ENCODE measurements at regions not wholly inside any gene's neighbourhood (a gene's known extent, or its start where the extent isn't known, plus 50 kb on each side); places are given as distances from the start of the nearest gene placed in this dataset.

DNA sequence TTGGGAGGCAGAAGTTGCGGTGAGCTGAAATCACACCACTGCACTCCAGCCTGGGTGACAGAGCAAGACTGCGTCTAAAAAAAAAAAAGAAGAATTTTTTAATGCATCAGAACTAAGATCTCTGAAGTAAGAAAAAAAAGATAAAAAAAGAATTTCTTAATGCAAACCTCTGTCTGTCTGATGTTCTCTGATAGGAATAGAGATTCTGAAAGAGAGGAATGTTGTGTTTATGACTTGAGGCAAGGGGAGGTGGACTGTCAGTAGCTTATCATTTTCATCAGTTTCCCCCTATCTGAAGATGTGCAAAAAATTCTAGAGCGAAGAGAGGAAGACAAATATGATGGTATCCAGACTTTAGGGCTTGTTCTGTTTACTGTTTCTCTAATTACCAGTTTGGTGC lies 121.5 kb downstream of the SEC23IP start:
- 78 to 87% (median 82%) methylated on average over 3 of the region's 3 CpGs for WGBS, 5 donors
- Histone ChIP-seq H3K4me1 (no peaks in the 10 kb centered on the region), H3K27me3 (replicated peaks in 1 of 7) (peaks cover 0 to 61% (median 6%) of the 10 kb centered on the region in 7 donors), H3K36me3 (no peaks in the 10 kb centered on the region), H3K9me3 (no peaks in the 10 kb centered on the region), H3K4me3 (no peak overlapping the region), H3K27ac (no peak overlapping the region)
- TF ChIP-seq POLR2A (IDR thresholded peaks at IDR 0.05): no peak
- TF ChIP-seq, protein P1, sequence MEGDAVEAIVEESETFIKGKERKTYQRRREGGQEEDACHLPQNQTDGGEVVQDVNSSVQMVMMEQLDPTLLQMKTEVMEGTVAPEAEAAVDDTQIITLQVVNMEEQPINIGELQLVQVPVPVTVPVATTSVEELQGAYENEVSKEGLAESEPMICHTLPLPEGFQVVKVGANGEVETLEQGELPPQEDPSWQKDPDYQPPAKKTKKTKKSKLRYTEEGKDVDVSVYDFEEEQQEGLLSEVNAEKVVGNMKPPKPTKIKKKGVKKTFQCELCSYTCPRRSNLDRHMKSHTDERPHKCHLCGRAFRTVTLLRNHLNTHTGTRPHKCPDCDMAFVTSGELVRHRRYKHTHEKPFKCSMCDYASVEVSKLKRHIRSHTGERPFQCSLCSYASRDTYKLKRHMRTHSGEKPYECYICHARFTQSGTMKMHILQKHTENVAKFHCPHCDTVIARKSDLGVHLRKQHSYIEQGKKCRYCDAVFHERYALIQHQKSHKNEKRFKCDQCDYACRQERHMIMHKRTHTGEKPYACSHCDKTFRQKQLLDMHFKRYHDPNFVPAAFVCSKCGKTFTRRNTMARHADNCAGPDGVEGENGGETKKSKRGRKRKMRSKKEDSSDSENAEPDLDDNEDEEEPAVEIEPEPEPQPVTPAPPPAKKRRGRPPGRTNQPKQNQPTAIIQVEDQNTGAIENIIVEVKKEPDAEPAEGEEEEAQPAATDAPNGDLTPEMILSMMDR (IDR thresholded peaks at IDR 0.05 in 8 of 11, conservative IDR thresholded peaks at IDR 0.05 in 3 of 11): no peak
- no peak for TF ChIP-seq POLR2AphosphoS5 (IDR thresholded peaks at IDR 0.05)
- intact Hi-C loops (cut with DNase I; ENCODE audit: low total_unique reads): no loop called here
- DNase-seq: no peak

DNA sequence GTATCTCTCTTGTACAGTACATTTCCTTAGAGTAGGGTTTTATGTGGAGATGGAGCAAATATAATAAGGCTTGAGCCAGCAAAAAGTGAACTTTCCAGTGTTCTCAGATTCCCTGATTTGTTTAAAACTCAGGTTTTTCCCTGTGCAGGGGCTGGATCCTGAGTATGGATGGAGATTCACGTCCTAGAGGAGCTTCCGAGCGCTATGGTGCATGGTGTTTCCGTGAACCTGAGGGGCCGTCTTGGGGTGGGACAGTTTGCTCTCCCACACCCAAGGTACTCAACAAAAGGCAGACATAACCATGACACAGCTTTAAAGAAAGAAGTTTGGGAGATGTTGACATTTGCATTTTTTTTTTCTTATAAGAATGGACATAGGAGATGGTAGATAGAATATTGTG lies 122.5 kb downstream of the SEC23IP start:
- Histone ChIP-seq H3K4me1 (no peaks in the 10 kb centered on the region), H3K27me3 (replicated peaks in 1 of 7) (peaks cover 0 to 62% (median 6%) of the 10 kb centered on the region in 7 donors), H3K36me3 (no peaks in the 10 kb centered on the region), H3K9me3 (no peaks in the 10 kb centered on the region), H3K4me3 (no peak overlapping the region), H3K27ac (no peak overlapping the region)
- WGBS, 5 donors: 84 to 95% (median 86%) methylated on average over 5 of the region's 5 CpGs
- intact Hi-C loops (cut with DNase I; ENCODE audit: low total_unique reads): no loop called here
- TF ChIP-seq POLR2AphosphoS5 (IDR thresholded peaks at IDR 0.05) (no peak), POLR2A (IDR thresholded peaks at IDR 0.05) (no peak)
- TF ChIP-seq, protein P1 (IDR thresholded peaks at IDR 0.05 in 8 of 11, conservative IDR thresholded peaks at IDR 0.05 in 3 of 11): no peak
- no peak for DNase-seq

DNA sequence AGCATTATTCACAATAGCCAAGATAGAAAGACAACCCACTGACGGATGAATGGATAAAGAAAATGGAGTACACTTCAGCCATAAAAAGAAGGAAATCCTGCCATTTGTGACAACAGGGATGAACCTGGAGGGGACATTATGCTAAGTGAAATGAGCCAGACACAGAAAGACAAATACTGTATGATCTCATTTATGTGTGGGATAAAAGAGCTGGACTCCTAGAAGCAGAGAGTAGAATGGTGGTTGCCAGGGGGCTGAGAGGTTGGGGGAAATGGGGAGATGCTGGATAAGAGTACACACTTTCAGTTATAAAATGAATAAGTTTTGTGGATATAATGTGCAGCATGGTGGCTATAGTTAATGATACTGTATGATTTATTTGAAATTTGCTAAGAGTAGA lies 124.4 kb downstream of the SEC23IP start:
- DNase-seq: no peak
- no peak overlapping the region for H3K4me3 ChIP-seq
- no peaks in the 10 kb centered on the region for H3K9me3 ChIP-seq
- WGBS, 5 donors: 88 to 95% (median 94%) methylated on average over 1 of the region's 1 CpG
- no peaks in the 10 kb centered on the region for H3K4me1 ChIP-seq
- no peak overlapping the region for H3K27ac ChIP-seq
- TF ChIP-seq POLR2A (IDR thresholded peaks at IDR 0.05) (no peak), POLR2AphosphoS5 (IDR thresholded peaks at IDR 0.05) (no peak)
- TF ChIP-seq, protein P1 (IDR thresholded peaks at IDR 0.05 in 8 of 11, conservative IDR thresholded peaks at IDR 0.05 in 3 of 11): no peak
- intact Hi-C loops (cut with DNase I; ENCODE audit: low total_unique reads): no loop called here
- peaks cover 0 to 50% (median 0%) of the 10 kb centered on the region in 7 donors for H3K27me3 ChIP-seq (replicated peaks in 1 of 7)
- H3K36me3 ChIP-seq: no peaks in the 10 kb centered on the region

DNA sequence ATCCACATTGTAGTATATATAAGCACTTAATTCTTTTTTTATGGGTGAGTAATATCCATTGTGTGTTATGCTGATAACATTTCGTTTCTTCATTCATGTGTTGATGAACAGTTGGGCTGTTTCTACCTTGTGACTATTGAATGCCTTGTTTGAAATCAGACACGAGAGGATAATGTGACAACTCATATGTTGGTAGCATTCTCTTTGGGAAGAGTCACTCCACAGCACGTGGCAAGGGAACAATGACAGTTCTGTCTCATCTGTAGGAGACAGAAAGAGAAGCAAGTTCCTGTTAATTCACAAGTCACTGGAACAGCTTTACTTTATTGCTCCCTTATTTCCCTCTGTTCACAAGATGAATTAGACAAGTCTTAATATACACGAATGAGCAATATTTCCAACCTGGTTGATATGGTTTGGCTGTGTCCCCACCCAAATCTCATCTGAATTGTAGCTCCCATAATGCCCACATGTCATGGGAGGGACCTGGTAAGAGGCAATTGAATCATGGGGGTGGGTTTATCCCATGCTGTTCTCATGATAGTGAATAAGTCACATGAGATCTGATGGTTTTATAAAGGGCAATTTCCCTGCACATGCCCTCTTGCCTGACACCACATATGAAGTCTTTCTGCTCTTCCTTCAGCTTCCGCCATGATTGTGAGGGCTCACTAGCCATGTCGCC lies 125.3 kb downstream of the SEC23IP start:
- intact Hi-C loops (cut with DNase I; ENCODE audit: low total_unique reads): no loop called here
- 56 to 72% (median 59%) methylated on average over 6 of the region's 6 CpGs for WGBS, 5 donors
- Histone ChIP-seq H3K9me3 (no peaks in the 10 kb centered on the region), H3K4me3 (no peak overlapping the region), H3K27me3 (replicated peaks in 1 of 7) (peaks cover 0 to 46% (median 0%) of the 10 kb centered on the region in 7 donors), H3K27ac (no peak overlapping the region), H3K36me3 (no peaks in the 10 kb centered on the region), H3K4me1 (no peaks in the 10 kb centered on the region)
- no peak for DNase-seq
- TF ChIP-seq, protein P1 (IDR thresholded peaks at IDR 0.05 in 8 of 11, conservative IDR thresholded peaks at IDR 0.05 in 3 of 11): no peak
- TF ChIP-seq POLR2AphosphoS5 (IDR thresholded peaks at IDR 0.05) (no peak), POLR2A (IDR thresholded peaks at IDR 0.05) (no peak)
